AG09319 (cell line): ENCODE measurements at regions not wholly inside any gene's neighbourhood (a gene's known extent, or its start where the extent isn't known, plus 50 kb on each side); places are given as distances from the start of the nearest gene placed in this dataset.

Experiments
- DNase-seq: peaks from one replicate; pipeline ENCODE4 v3.0.0-alpha.2; 2010; ENCODE audit warnings: low read depth; ENCODE audit errors: extremely low read depth
- CTCF ChIP-seq: IDR thresholded peaks from 2 replicates; pipeline ENCODE4 v1.5.1; 2011; ENCODE audit warnings: low read depth, mild to moderate bottlenecking, inconsistent platforms, low read length, moderate library complexity

- no peak for DNase-seq
- no peak for TF ChIP-seq CTCF
Measured at GRCh38 chr11:88390254-88390653, 52.7 kb upstream of the CTSC start.

GRCh38 chr11:88387957-88388356, 50.4 kb upstream of the CTSC start:
- TF ChIP-seq CTCF: no peak
- no peak for DNase-seq
